Brain microvascular endothelial cell (primary cell): ENCODE measurements at regions not wholly inside any gene's neighbourhood (a gene's known extent, or its start where the extent isn't known, plus 50 kb on each side); places are given as distances from the start of the nearest gene placed in this dataset.
"Not testable (repeated sequence)": the region's sequence is repeated elsewhere in the genome, so short reads cannot be mapped to it uniquely, and the experiment has no call there.

Source experiments
- DNase-seq: peaks from one replicate; pipeline ENCODE4 v3.0.0-alpha.2; 2020
- H3K27ac ChIP-seq: fragments of 250-450 bp; sonication (Bioruptor Pico); 2 replicates; pipeline ENCODE4 v1.5.1; 2020; ENCODE audit warnings: mild to moderate bottlenecking, moderate library complexity
- H3K27me3 ChIP-seq: fragments of 250-450 bp; sonication (Bioruptor Pico); replicated peaks from 2 replicates; pipeline ENCODE4 v1.5.1; 2020; ENCODE audit warnings: mild to moderate bottlenecking
- H3K36me3 ChIP-seq: fragments of 250-450 bp; sonication (Bioruptor Pico); replicated peaks from 2 replicates; pipeline ENCODE4 v1.5.1; 2020; ENCODE audit warnings: mild to moderate bottlenecking
- H3K4me3 ChIP-seq: 2 replicates; pipeline ENCODE4 v1.5.1; 2011; ENCODE audit warnings: low read depth, mild to moderate bottlenecking, control low read depth, low read length, moderate library complexity
- CTCF ChIP-seq: IDR thresholded peaks from 2 replicates; pipeline ENCODE4 v1.5.1; 2011; ENCODE audit warnings: low read depth, mild to moderate bottlenecking, moderate library complexity, low read length, control low read depth, inconsistent platforms; ENCODE audit errors: missing control alignments
- in situ Hi-C: cut with HindIII; loops from 2 replicates; pipeline ENCODE4 v1.10.0; 2017; ENCODE audit warnings: low sequenced_read_pairs, low pct_ligation_motif_present

- in situ Hi-C loops = no loop called here
- TF ChIP-seq CTCF = peak; percentile 67
- Histone ChIP-seq H3K27me3 (no peaks in the 10 kb centered on the region), H3K4me3 (no peak overlapping the region), H3K27ac (no peak overlapping the region), H3K36me3 (no peaks in the 10 kb centered on the region)
- DNase-seq = peak; percentile 16
Observed at GRCh38 chr20:52001999-52002666, 189.4 kb downstream of the ZFP64 start.

- H3K4me3 ChIP-seq, H3K36me3 ChIP-seq, H3K27me3 ChIP-seq, H3K27ac ChIP-seq, DNase-seq, in situ Hi-C loops: not testable (repeated sequence)
Observed at GRCh38 chr20:51997281-51997936, 194.2 kb downstream of the ZFP64 start.

- Histone ChIP-seq H3K36me3 (no peaks in the 10 kb centered on the region), H3K27me3 (no peaks in the 10 kb centered on the region), H3K27ac (no peak overlapping the region), H3K4me3 (no peak overlapping the region)
- DNase-seq = no peak
- in situ Hi-C loops = no loop called here
- TF ChIP-seq CTCF = no peak
Observed at GRCh38 chr20:51995551-51995951, 193.2 kb upstream of the SALL4 start.

DNA sequence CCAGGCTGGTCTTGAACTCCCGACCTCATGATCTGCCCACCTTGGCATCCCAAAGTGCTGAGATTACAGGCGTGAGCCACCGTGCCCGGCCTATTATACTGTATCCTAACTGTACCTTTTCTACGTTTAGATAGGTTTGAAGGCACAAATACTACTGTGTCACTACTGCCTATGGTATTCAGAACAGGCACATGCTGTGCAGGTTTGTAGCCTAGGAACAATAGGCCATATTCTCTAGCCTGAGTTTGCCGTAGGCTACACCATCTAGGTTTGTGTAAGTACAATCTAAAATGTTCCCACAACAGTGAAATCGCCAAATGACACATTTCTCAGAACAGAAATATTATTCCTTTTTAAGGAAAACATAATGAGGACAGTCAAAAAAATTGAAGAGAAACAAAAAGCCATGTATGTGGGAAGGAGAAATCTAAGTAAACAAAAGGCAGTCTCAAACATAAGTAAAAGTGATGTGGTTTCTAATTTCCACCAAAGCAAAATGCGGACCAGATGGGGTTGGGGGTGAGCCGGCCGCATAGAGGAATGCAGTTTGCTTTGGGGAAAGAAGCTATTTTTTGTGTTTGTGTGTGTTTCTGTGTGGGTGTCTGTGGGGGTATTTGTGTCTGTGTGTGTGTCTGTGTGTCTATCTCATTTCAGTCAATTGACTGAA lies 192.6 kb upstream of the SALL4 start:
- no peak overlapping the region for H3K27ac ChIP-seq
- no peak for TF ChIP-seq CTCF
- no peaks in the 10 kb centered on the region for H3K27me3 ChIP-seq
- H3K4me3 ChIP-seq = no peak overlapping the region
- no peaks in the 10 kb centered on the region for H3K36me3 ChIP-seq
- no peak for DNase-seq
- in situ Hi-C loops = no loop called here

DNA sequence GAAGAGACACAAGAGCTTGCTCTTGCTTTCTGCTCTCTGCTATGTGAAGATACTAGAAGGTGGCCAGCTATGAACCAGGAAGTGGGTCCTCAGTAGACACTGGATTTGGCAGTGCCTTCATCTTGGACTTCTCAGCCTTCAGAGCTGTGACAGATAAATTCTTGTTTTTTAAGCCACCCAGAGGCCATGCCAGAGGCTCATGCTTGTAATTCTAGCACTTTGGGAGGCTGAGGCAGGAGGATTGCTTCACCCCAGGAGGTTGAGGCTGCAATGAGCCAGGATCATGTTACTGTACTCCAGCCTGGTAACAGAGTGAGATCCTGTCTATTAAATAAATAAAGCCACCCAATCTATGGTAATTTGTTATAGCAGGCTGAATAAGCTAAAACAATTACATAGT lies 185.5 kb upstream of the SALL4 start:
- Histone ChIP-seq H3K27me3 (no peaks in the 10 kb centered on the region), H3K36me3 (no peaks in the 10 kb centered on the region), H3K4me3 (no peak overlapping the region), H3K27ac (no peak overlapping the region)
- DNase-seq = no peak
- in situ Hi-C loops = no loop called here
- TF ChIP-seq CTCF = no peak

- Histone ChIP-seq H3K4me3 (no peak overlapping the region), H3K27me3 (no peaks in the 10 kb centered on the region), H3K27ac (peak overlapping the region; percentile 76), H3K36me3 (no peaks in the 10 kb centered on the region)
- DNase-seq = peak; percentile 85
- in situ Hi-C loops = no loop called here
- TF ChIP-seq CTCF = peak; percentile 9
Observed at GRCh38 chr20:51985013-51985415, 182.7 kb upstream of the SALL4 start.
